GM23338 (cell line): ENCODE measurements at regions not wholly inside any gene's neighbourhood (a gene's known extent, or its start where the extent isn't known, plus 50 kb on each side); places are given as distances from the start of the nearest gene placed in this dataset.

ENCODE experiments used
- ATAC-seq: fragments of 200-7000 bp; cut with Tn5 transposase; 3 replicates; pipeline ENCODE4 v1.9.1; 2020
- DNase-seq: peaks from one replicate; pipeline ENCODE4 v3.0.0-alpha.2; 2015; ENCODE audit warnings: low spot score
- H2AFZ ChIP-seq: fragments of 200-600 bp; sonication (generic); 2 replicates; pipeline ENCODE4 v1.8.0; 2016; ENCODE audit warnings: antibody characterized with exemption, mild to moderate bottlenecking, moderate library complexity
- H3F3A ChIP-seq: fragments of 200-600 bp; sonication (generic); replicated peaks from 2 replicates; pipeline ENCODE4 v1.8.0; 2017; ENCODE audit warnings: antibody characterized with exemption, mixed run types, low read depth
- H3K27ac ChIP-seq: fragments of 200-600 bp; sonication (generic); 2 replicates; pipeline ENCODE4 v1.6.1; 2016; ENCODE audit warnings: low read depth
- H3K27me3 ChIP-seq: fragments of 200-600 bp; sonication (generic); 2 replicates; pipeline ENCODE4 v1.8.0; 2016; ENCODE audit warnings: mild to moderate bottlenecking, mixed run types, moderate library complexity; ENCODE audit not compliant: insufficient read depth
- H3K36me3 ChIP-seq: fragments of 200-600 bp; sonication (generic); 2 replicates; pipeline ENCODE4 v1.8.0; 2016; ENCODE audit warnings: mild to moderate bottlenecking; ENCODE audit not compliant: insufficient read depth
- H3K4me1 ChIP-seq: fragments of 200-600 bp; sonication (generic); 2 replicates; pipeline ENCODE4 v1.8.0; 2016; ENCODE audit warnings: mild to moderate bottlenecking, moderate library complexity; ENCODE audit not compliant: insufficient read depth
- H3K4me2 ChIP-seq: fragments of 200-600 bp; sonication (generic); 2 replicates; pipeline ENCODE4 v1.7.1; 2017; ENCODE audit warnings: mixed run types
- H3K4me3 ChIP-seq: fragments of 200-600 bp; sonication (generic); 2 replicates; pipeline ENCODE4 v1.6.1; 2016; ENCODE audit warnings: mixed run types
- H3K79me2 ChIP-seq: fragments of 200-600 bp; sonication (generic); replicated peaks from 2 replicates; pipeline ENCODE4 v1.8.0; 2017; ENCODE audit warnings: mild to moderate bottlenecking; ENCODE audit not compliant: insufficient read depth
- H3K9me2 ChIP-seq: fragments of 200-600 bp; sonication (generic); 2 replicates; pipeline ENCODE4 v1.8.0; 2017; ENCODE audit not compliant: insufficient read depth
- H4K20me1 ChIP-seq: fragments of 200-600 bp; sonication (generic); replicated peaks from 2 replicates; pipeline ENCODE4 v1.8.0; 2017; ENCODE audit warnings: mild to moderate bottlenecking; ENCODE audit not compliant: insufficient read depth
- H3K27ac Mint-ChIP-seq: 2 replicates; pipeline ENCODE4 v1.8.0; 2020; ENCODE audit warnings: inconsistent platforms, mild to moderate bottlenecking, moderate library complexity, mixed read lengths
- H3K27me3 Mint-ChIP-seq: 3 replicates; pipeline ENCODE4 v1.8.0; 2022; ENCODE audit warnings: low read depth, mild to moderate bottlenecking, moderate library complexity, mixed read lengths, inconsistent platforms; ENCODE audit not compliant: insufficient read depth, poor library complexity
- H3K36me3 Mint-ChIP-seq: 3 replicates; pipeline ENCODE4 v1.8.0; 2021; ENCODE audit warnings: low read depth, mild to moderate bottlenecking, inconsistent platforms, moderate library complexity, mixed read lengths
- H3K4me1 Mint-ChIP-seq: 3 replicates; pipeline ENCODE4 v1.8.0; 2020; ENCODE audit warnings: mild to moderate bottlenecking, inconsistent platforms, mixed read lengths
- H3K4me3 Mint-ChIP-seq: 3 replicates; pipeline ENCODE4 v1.8.0; 2021; ENCODE audit warnings: moderate library complexity, mild to moderate bottlenecking, inconsistent platforms, mixed read lengths
- H3K9me3 Mint-ChIP-seq: 3 replicates; pipeline ENCODE4 v1.8.0; 2020; ENCODE audit warnings: moderate library complexity, mild to moderate bottlenecking, inconsistent platforms, mixed read lengths
- CREB1 ChIP-seq: fragments of 250-450 bp; sonication (Bioruptor Pico); IDR thresholded peaks from 2 replicates; pipeline ENCODE4 v1.5.0; 2020; ENCODE audit warnings: low read depth, mild to moderate bottlenecking, moderate library complexity
- EZH2 ChIP-seq: fragments of 200-600 bp; sonication (generic); IDR thresholded peaks from one replicate; pipeline ENCODE4 v1.8.0; 2017; ENCODE audit warnings: antibody characterized with exemption, mild to moderate bottlenecking, low read depth; ENCODE audit not compliant: unreplicated experiment
- NANOG ChIP-seq: IDR thresholded peaks from 2 replicates; pipeline ENCODE4 v1.6.1; 2016; ENCODE audit warnings: antibody characterized with exemption, borderline replicate concordance
- POLR2AphosphoS5 ChIP-seq: IDR thresholded peaks from 2 replicates; pipeline ENCODE4 v1.6.1; 2016; ENCODE audit warnings: antibody characterized with exemption, low read depth
- STAT1 ChIP-seq: IDR thresholded peaks from one replicate; pipeline ENCODE4 v1.6.1; 2016; ENCODE audit warnings: antibody characterized with exemption; ENCODE audit not compliant: unreplicated experiment
- ZNF331 ChIP-seq: fragments of 250-450 bp; sonication (Bioruptor Pico); IDR thresholded peaks from 2 replicates; pipeline ENCODE4 v1.5.0; 2020; ENCODE audit warnings: low read depth, mild to moderate bottlenecking, moderate library complexity
- TF ChIP-seq, protein P1 (sequence below): fragments of 250-450 bp; sonication (Bioruptor Pico); IDR thresholded peaks from 2 replicates; pipeline ENCODE4 v1.5.0; 2020; ENCODE audit warnings: mild to moderate bottlenecking, moderate library complexity
- TF ChIP-seq, protein P2 (sequence below): IDR thresholded peaks from 2 replicates; pipeline ENCODE4 v1.6.1; 2016; ENCODE audit warnings: antibody characterized with exemption

DNA sequence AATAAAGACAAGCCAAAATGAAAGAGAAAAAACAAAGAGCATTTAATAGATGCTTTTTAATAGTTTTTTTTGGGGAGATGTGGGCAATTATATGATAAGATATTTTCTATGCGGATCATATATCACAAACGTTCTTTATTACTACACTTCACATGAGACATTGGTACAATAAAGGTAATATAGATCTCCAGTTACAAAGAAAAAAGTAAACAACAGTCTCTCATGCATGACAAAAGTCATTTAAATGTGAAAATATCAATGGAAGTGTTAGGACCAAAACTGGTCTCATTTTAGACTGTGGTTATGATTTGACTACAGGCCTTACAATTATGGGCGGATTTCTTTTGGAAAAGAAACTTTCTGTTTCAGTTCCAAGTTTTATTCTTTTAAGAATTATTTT lies 687.0 kb downstream of the ADGRL2 start:
- no peak for DNase-seq
- Mint-ChIP-seq H3K4me1 (peaks cover 35% of the 10 kb centered on the region), H3K9me3 (no peaks in the 10 kb centered on the region), H3K4me3 (no peak overlapping the region), H3K27me3 (peaks cover 5% of the 10 kb centered on the region), H3K27ac (no peak overlapping the region), H3K36me3 (no peaks in the 10 kb centered on the region; the same call in 2 of the 3 replicates)
- Histone ChIP-seq H3F3A (no peaks in the 10 kb centered on the region), H2AFZ (no peak overlapping the region), H3K9me2 (no peaks in the 10 kb centered on the region), H3K27ac (no peak overlapping the region), H3K27me3 (no peaks in the 10 kb centered on the region), H3K36me3 (no peaks in the 10 kb centered on the region), H3K4me3 (no peak overlapping the region), H3K4me1 (peaks cover 24% of the 10 kb centered on the region), H3K79me2 (no peaks in the 10 kb centered on the region), H3K4me2 (no peak overlapping the region), H4K20me1 (no peaks in the 10 kb centered on the region)
- TF ChIP-seq, protein P1, sequence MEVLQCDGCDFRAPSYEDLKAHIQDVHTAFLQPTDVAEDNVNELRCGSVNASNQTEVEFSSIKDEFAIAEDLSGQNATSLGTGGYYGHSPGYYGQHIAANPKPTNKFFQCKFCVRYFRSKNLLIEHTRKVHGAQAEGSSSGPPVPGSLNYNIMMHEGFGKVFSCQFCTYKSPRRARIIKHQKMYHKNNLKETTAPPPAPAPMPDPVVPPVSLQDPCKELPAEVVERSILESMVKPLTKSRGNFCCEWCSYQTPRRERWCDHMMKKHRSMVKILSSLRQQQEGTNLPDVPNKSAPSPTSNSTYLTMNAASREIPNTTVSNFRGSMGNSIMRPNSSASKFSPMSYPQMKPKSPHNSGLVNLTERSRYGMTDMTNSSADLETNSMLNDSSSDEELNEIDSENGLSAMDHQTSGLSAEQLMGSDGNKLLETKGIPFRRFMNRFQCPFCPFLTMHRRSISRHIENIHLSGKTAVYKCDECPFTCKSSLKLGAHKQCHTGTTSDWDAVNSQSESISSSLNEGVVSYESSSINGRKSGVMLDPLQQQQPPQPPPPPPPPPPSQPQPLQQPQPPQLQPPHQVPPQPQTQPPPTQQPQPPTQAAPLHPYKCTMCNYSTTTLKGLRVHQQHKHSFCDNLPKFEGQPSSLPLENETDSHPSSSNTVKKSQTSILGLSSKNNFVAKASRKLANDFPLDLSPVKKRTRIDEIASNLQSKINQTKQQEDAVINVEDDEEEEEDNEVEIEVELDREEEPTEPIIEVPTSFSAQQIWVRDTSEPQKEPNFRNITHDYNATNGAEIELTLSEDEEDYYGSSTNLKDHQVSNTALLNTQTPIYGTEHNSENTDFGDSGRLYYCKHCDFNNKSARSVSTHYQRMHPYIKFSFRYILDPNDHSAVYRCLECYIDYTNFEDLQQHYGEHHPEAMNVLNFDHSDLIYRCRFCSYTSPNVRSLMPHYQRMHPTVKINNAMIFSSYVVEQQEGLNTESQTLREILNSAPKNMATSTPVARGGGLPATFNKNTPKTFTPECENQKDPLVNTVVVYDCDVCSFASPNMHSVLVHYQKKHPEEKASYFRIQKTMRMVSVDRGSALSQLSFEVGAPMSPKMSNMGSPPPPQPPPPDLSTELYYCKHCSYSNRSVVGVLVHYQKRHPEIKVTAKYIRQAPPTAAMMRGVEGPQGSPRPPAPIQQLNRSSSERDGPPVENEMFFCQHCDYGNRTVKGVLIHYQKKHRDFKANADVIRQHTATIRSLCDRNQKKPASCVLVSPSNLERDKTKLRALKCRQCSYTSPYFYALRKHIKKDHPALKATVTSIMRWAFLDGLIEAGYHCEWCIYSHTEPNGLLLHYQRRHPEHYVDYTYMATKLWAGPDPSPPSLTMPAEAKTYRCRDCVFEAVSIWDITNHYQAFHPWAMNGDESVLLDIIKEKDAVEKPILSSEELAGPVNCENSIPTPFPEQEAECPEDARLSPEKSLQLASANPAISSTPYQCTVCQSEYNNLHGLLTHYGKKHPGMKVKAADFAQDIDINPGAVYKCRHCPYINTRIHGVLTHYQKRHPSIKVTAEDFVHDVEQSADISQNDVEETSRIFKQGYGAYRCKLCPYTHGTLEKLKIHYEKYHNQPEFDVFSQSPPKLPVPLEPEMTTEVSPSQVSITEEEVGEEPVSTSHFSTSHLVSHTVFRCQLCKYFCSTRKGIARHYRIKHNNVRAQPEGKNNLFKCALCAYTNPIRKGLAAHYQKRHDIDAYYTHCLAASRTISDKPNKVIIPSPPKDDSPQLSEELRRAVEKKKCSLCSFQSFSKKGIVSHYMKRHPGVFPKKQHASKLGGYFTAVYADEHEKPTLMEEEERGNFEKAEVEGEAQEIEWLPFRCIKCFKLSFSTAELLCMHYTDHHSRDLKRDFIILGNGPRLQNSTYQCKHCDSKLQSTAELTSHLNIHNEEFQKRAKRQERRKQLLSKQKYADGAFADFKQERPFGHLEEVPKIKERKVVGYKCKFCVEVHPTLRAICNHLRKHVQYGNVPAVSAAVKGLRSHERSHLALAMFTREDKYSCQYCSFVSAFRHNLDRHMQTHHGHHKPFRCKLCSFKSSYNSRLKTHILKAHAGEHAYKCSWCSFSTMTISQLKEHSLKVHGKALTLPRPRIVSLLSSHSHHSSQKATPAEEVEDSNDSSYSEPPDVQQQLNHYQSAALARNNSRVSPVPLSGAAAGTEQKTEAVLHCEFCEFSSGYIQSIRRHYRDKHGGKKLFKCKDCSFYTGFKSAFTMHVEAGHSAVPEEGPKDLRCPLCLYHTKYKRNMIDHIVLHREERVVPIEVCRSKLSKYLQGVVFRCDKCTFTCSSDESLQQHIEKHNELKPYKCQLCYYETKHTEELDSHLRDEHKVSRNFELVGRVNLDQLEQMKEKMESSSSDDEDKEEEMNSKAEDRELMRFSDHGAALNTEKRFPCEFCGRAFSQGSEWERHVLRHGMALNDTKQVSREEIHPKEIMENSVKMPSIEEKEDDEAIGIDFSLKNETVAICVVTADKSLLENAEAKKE (CRISPR knock-in tag), result no peak
- TF ChIP-seq NANOG, result no peak
- no peak for TF ChIP-seq CREB1 (CRISPR knock-in tag)
- ATAC-seq, result no peak

DNA sequence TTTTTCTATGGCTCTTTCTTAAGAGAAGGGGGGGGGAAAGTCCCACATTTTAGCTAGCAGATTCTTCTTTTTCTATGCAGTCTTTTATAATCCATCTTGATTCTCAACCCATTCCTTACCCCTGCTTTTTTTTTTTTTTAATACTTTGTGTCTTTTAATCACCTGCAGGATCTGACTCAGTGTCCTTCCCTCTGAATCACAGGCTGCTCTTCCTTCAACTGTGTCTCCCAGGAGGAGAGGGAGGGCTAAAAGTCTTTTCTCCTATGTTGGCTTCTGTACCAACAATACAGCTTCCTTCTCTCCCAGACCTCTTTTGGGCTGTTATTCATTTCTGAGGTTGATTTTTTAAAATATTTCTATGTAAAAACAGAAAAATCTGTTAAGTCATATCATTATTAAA lies 686.2 kb downstream of the ADGRL2 start:
- H3K36me3 ChIP-seq, result no peaks in the 10 kb centered on the region
- DNase-seq, result no peak
- no peaks in the 10 kb centered on the region for H3F3A ChIP-seq
- no peaks in the 10 kb centered on the region for H3K27me3 ChIP-seq
- H3K27me3 Mint-ChIP-seq, result peaks cover 3% of the 10 kb centered on the region
- no peaks in the 10 kb centered on the region for H4K20me1 ChIP-seq
- no peak overlapping the region for H3K4me2 ChIP-seq
- no peak overlapping the region for H3K27ac ChIP-seq
- no peaks in the 10 kb centered on the region for H3K79me2 ChIP-seq
- no peaks in the 10 kb centered on the region for H3K9me3 Mint-ChIP-seq
- TF ChIP-seq, protein P2, sequence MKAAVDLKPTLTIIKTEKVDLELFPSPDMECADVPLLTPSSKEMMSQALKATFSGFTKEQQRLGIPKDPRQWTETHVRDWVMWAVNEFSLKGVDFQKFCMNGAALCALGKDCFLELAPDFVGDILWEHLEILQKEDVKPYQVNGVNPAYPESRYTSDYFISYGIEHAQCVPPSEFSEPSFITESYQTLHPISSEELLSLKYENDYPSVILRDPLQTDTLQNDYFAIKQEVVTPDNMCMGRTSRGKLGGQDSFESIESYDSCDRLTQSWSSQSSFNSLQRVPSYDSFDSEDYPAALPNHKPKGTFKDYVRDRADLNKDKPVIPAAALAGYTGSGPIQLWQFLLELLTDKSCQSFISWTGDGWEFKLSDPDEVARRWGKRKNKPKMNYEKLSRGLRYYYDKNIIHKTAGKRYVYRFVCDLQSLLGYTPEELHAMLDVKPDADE, result no peak
- TF ChIP-seq EZH2 (no peak), POLR2AphosphoS5 (no peak), ZNF331 (no peak), STAT1 (no peak)
- H3K4me3 Mint-ChIP-seq, result no peak overlapping the region
- no peaks in the 10 kb centered on the region for H3K36me3 Mint-ChIP-seq
- H3K4me3 ChIP-seq, result no peak overlapping the region
- no peaks in the 10 kb centered on the region for H3K9me2 ChIP-seq
- ATAC-seq, result no peak
- H2AFZ ChIP-seq, result no peak overlapping the region
- peaks cover 24% of the 10 kb centered on the region for H3K4me1 ChIP-seq
- H3K4me1 Mint-ChIP-seq, result peaks cover 35% of the 10 kb centered on the region
- H3K27ac Mint-ChIP-seq, result no peak overlapping the region
